NCI-H2196 treated with DMSO at 0.1 percent for 48 hours (cell line): ENCODE measurements at regions not wholly inside any gene's neighbourhood (a gene's known extent, or its start where the extent isn't known, plus 50 kb on each side); places are given as distances from the start of the nearest gene placed in this dataset.

Experiments
- DNase-seq: peaks from one replicate; lab custom pipeline; 2025; ENCODE audit not compliant: unreplicated experiment; lab: John Stamatoyannopoulos, UW

- DNase-seq: no peak
These were observed 272.4 kb upstream of the MYO3A start for GRCh38 chr10:25661632-25662031.

DNA sequence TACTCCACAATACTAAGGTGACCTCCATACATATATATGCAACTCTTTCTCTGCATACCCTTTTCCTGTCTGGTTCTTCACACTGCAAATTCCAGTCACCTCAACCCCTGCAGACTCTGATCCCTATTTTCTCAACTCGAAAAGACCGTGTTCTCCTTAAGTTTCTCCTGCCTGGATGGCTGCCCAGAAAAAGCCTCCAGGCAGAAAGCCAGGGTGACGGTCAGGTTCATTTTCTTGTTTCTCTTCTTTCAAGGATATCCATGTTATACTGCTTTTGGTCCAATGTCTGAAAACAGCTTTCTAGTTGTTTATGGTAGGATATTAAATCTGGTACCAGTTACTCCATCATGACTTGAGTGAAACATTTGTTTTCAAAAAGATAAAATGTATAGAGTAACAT is 267.8 kb upstream of the MYO3A start:
- DNase-seq: no peak

DNA sequence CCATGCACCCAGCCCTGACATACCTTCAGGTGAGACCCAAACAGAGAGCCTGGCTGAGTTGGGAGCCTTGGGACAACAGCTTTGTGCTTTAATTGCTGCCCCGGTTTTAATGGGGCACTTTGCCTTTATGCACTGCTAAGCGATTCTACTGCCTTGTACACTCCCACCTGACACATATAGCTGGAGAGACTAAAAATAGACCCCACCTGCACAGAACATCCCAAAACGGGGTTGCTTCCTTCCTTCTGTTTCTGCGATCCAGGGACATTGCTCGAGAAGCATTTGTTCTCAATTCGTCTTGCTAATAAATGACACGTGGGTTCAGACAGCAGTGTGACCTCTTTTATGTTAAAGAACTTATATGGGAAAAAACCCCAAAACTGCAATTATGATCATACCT is 258.8 kb upstream of the MYO3A start:
- DNase-seq: no peak

DNA sequence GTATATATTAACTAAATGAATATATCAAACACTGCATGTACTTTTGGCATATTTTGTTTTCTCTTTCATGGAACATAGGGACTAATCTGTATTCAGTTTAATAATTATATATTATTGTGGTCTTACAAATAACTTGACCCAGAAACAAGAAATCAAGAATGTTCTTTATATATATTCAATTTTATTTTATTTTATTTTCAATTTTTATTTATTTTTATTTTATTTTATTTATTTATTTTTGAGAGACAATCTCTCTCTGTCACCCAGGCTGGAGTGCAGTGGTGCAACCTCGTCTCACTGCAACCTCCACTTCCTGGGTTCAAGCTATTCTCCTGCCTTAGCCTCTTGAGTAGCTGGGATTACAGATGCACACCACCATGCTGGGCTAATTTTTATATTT is 258.4 kb upstream of the MYO3A start:
- DNase-seq: no peak

DNA sequence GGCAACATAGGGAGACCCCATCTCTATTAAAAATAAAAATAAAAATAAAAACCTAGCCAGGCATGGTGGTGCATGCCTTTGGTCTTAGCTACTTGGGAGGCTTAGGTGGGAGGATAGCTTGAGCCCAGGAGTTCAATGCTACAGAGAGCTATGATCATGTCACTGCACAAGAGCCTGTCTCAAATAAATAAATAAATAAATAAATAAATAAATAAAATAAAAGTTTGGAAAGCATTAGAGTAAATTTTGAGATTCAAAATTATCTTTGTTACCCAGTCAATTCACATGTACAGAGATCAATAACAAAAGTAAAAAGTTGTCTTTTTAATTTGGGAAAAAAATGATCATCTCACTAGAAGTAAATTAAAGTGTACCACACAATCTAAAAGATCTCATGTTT is 255.8 kb upstream of the MYO3A start:
- no peak for DNase-seq

- DNase-seq: no peak
These were observed 255.4 kb upstream of the MYO3A start for GRCh38 chr10:25678666-25679065.

DNA sequence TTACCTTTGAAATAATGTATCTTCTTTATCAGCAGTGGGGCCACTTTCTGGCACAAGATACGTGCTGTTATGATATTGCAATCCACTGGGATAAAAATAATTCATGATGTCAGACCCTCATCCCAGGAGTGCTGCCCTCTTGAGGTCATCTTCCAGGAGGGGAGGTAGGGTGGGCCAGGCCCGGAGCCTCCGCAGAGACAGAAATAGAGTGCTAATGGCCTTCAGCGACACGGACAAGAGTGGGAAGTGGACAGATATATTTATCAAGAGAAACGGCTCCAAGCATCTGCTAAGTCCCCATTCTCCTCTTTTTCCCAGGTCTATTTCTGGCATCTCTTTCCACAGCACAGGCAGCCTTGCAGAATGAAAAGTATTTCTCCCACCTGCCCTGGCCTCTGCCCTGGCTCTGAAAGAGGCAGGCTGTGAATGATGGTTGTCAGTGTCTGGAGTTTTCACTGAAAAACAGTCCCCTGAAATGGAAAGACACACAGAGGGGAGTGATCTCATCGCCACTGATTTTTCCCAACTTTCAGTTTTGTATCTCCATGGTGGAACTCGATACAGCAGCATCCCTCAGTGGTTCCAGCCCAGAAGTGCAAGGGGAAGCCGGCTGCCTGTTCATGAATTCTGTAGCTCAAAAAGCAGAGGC is 251.7 kb upstream of the MYO3A start:
- DNase-seq: no peak

DNA sequence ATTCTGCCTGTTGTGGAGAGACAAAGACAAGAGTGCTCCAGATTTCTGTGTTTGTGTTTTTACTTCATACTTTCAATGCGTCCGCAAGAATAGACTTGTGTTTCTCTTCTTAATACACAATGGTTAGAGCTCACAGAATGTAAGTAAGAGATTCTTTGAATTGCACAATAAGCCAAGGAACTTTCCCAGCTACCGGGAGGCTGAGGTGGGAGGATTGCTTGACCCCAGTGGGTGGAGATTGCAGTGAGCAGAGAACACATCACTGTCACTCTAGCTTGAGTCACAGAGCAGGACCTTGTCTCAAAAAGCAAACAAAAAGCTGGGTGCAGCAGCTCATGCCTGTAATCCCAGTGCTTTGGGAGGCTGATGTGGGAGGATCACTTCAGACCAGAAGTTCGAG is 250.7 kb upstream of the MYO3A start:
- DNase-seq: no peak

GRCh38 chr10:25687521-25687920 is 246.5 kb upstream of the MYO3A start:
- DNase-seq: no peak

GRCh38 chr10:25689346-25690100 is 244.5 kb upstream of the MYO3A start:
- no peak for DNase-seq

GRCh38 chr10:25692761-25693160 is 241.3 kb upstream of the MYO3A start:
- no peak for DNase-seq

- no peak for DNase-seq
These were observed 239.7 kb upstream of the MYO3A start for GRCh38 chr10:25694206-25694933.

DNA sequence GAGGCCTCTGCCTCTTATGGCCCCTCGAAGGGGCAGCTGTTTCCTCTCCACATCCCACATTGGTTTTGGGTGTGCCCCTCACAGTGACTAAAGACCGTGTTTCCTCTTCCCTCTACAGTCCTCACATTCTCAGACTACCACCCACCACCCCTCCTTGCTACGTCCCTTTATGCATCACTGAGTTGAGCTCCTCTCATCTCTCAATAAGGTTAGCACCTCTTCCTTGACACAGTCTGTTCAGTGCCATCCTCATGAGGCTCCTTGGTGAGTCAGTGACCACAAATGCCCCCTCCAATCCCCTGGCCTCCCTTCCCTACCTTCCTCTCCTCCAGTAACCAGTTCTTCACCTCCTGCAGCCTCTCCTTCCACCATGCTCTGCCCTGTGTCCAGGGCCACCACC is 239.1 kb upstream of the MYO3A start:
- DNase-seq: no peak

DNA sequence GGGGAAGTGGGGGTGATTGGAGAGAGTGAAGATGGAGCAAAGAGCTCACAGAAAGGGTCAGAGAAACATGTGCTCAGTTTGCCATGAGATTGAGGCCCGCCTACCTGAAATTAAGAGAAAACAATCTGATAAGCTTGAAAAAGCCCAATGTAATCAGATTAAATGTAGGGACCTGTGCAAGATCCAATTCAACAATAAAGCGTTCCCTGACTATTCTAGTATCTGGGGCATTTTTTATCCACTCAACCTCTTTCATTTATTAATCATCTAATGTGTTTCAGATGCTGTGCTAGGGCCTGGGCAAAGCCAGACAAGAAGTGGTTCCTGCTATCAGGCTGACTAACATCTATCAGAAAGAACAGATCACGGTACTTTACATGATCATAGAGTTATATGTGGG is 238.4 kb upstream of the MYO3A start:
- no peak for DNase-seq

- DNase-seq: no peak
These were observed 237.9 kb upstream of the MYO3A start for GRCh38 chr10:25696013-25696708.

- no peak for DNase-seq
These were observed 236.6 kb upstream of the MYO3A start for GRCh38 chr10:25697412-25697811.

GRCh38 chr10:25698638-25699037 is 235.4 kb upstream of the MYO3A start:
- DNase-seq: no peak

DNA sequence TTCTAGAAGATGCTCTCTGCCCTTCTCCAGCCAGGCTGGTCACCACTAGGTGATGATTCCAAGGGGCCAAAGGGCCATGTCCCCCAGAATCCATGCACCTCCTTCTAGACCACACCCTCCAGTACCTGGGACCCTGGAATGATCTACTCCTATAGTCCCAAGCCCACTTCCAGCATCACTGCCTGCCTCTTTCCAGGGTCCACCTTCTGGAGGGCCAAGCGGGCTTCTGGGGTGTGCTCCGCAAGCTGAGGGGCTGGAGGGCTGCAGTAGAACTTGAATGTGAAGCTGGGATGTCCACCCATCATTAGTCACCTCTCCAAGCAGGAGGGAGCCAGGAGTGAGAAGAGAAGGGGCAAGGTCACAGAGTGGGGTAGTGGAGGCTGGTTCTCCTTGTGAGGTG is 234.4 kb upstream of the MYO3A start:
- no peak for DNase-seq

- no peak for DNase-seq
These were observed 232.4 kb upstream of the MYO3A start for GRCh38 chr10:25701652-25702051.

DNA sequence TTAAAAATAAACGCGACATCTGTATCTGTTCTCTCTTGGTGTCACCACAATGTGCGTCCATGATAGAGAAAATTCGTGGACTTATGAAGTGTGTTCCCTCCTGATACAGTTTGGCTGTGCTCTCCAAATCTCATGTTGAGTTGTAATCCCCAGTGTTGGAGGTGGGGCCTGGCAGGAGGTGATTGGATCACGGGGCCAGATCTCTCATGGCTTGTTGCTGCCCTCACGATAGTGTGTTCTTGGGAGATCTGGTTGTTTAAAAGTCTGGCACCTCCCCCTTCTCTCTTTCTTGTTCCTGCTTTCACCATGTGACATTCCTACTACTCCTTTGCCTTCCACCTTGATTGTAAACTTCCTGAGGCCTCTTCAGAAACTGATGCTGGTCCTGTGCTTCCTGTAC is 229.4 kb upstream of the MYO3A start:
- no peak for DNase-seq

GRCh38 chr10:25707572-25707971 is 226.5 kb upstream of the MYO3A start:
- no peak for DNase-seq
